ENCODE measurements at regions not wholly inside any gene's neighbourhood (a gene's known extent, or its start where the extent isn't known, plus 50 kb on each side); places are given as distances from the start of the nearest gene placed in this dataset.

DNA sequence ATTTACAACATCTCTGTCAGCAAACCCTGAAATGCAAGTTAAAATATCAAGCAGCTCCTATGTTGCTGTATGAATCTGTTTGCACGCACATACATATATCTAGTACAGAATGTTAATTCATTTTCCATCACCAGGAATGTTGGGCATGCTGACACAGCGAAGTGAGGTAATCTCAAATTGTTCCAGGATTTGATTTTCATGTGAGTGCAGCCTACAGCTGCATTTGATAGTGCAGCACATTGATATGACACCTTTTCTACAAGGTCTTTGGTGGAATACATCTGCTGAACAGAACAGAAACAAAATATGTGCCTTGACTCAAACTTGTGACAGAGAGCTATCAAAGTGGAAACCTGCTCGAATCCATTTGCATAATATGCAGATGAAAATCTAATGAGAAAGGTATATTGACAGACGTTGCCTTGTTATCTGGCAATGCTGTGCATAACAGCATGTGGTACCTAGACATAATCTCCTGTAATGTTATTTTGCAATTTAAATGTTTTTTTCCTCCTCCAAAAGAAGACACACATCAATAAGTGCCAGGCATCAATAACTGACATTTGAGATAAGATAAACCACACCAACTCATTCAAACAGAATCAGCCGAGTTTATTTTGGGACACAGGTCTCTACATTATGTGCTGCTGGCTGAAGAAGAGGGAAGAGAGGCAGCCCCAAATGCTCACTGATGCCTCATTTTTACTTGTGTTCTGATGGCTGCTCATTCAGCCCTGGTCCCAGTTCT is 512.2 kb downstream of the ZNF608 start:
- WGBS (ENCODE audit: low lambda C conversion rate) = 0% methylated on average over 5 of the region's 5 CpGs
- Histone ChIP-seq H4K20me1 (ENCODE audit: insufficient read depth, low read length) (no peaks in the 10 kb centered on the region), H3K4me2 (ENCODE audit: low read depth, low read length) (no peak overlapping the region), H3K36me3 (replicated peaks in 1 of 2; ENCODE audit: control insufficient read depth in 1 of 2, insufficient read depth in 2 of 2, low read length in 2 of 2) (no peaks in the 10 kb centered on the region), H3K4me3 (replicated peaks in 1 of 3; ENCODE audit: insufficient read depth in 1 of 3, low read depth in 2 of 3, low read length in 3 of 3) (no peak overlapping the region), H2AFZ (ENCODE audit: low read length) (no peak overlapping the region), H3K9me3 (ENCODE audit: low read length) (no peaks in the 10 kb centered on the region), H3K9ac (ENCODE audit: insufficient read depth, low read depth, low read length) (no peak overlapping the region), H3K27ac (ENCODE audit: extremely low read length, insufficient read depth, low read length) (no peak overlapping the region), H3K4me1 (ENCODE audit: insufficient read depth, low read length) (peaks cover 7% of the 10 kb centered on the region; the same call in 1 of the 2 replicates), H3K79me2 (ENCODE audit: insufficient read depth, low read length) (no peaks in the 10 kb centered on the region), H3K27me3 (ENCODE audit: control insufficient read depth in 1 of 2, insufficient read depth in 2 of 2, low read length in 2 of 2) (no peaks in the 10 kb centered on the region)
- DNase-seq (ENCODE audit: low spot score) (no peak), ATAC-seq (no peak), FAIRE-seq (no peak)
- in situ Hi-C loops (cut with HindIII; ENCODE audit: extremely low pct_ligation_motif_present, low pct_unique_long_range_greater_than_20kb) (no loop called here), intact Hi-C loops (cut with micrococcal nuclease; ENCODE audit: unreplicated experiment) (no loop called here)
- CTCF ChIA-PET (ENCODE audit: low intra/inter-chr PET ratio, low total read pairs) = no interaction called here
- TF ChIP-seq, protein P1, sequence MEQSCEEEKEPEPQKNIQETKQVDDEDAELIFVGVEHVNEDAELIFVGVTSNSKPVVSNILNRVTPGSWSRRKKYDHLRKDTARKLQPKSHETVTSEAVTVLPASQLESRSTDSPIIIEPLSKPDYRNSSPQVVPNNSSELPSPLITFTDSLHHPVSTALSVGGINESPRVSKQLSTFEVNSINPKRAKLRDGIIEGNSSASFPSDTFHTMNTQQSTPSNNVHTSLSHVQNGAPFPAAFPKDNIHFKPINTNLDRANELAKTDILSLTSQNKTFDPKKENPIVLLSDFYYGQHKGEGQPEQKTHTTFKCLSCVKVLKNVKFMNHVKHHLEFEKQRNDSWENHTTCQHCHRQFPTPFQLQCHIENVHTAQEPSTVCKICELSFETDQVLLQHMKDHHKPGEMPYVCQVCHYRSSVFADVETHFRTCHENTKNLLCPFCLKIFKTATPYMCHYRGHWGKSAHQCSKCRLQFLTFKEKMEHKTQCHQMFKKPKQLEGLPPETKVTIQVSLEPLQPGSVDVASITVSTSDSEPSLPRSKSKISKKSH (CRISPR knock-in tag; IDR thresholded peaks at IDR 0.05; ENCODE audit: borderline replicate concordance) = no peak
- TF ChIP-seq MXI1 (IDR thresholded peaks at IDR 0.05; ENCODE audit: borderline replicate concordance, low read depth, low read length) = no peak
- TF ChIP-seq FOXP1 (IDR thresholded peaks at IDR 0.05) = no peak
- TF ChIP-seq FOXP1 (CRISPR knock-in tag; IDR thresholded peaks at IDR 0.05) = no peak
- no peak for TF ChIP-seq HMG20A (CRISPR knock-in tag; IDR thresholded peaks at IDR 0.05; ENCODE audit: borderline replicate concordance)
- TF ChIP-seq ZZZ3 (CRISPR knock-in tag; IDR thresholded peaks at IDR 0.05; ENCODE audit: borderline replicate concordance) = no peak
- TF ChIP-seq ZNF629 (CRISPR knock-in tag; conservative IDR thresholded peaks at IDR 0.05) = no peak
- no peak for TF ChIP-seq ZBTB8A (CRISPR knock-in tag; IDR thresholded peaks at IDR 0.05; ENCODE audit: borderline replicate concordance, low read depth)
- no peak for TF ChIP-seq CREM (IDR thresholded peaks at IDR 0.05)
- TF ChIP-seq CREM (CRISPR knock-in tag; IDR thresholded peaks at IDR 0.05) = no peak
- no peak for TF ChIP-seq ZNF670 (CRISPR knock-in tag; IDR thresholded peaks at IDR 0.05; ENCODE audit: borderline replicate concordance)
- TF ChIP-seq DPF2 (CRISPR knock-in tag; IDR thresholded peaks at IDR 0.05; ENCODE audit: borderline replicate concordance, low read depth) = no peak
- TF ChIP-seq ARNT2 (CRISPR knock-in tag; IDR thresholded peaks at IDR 0.05; ENCODE audit: low read depth) = no peak
- TF ChIP-seq, protein P2, sequence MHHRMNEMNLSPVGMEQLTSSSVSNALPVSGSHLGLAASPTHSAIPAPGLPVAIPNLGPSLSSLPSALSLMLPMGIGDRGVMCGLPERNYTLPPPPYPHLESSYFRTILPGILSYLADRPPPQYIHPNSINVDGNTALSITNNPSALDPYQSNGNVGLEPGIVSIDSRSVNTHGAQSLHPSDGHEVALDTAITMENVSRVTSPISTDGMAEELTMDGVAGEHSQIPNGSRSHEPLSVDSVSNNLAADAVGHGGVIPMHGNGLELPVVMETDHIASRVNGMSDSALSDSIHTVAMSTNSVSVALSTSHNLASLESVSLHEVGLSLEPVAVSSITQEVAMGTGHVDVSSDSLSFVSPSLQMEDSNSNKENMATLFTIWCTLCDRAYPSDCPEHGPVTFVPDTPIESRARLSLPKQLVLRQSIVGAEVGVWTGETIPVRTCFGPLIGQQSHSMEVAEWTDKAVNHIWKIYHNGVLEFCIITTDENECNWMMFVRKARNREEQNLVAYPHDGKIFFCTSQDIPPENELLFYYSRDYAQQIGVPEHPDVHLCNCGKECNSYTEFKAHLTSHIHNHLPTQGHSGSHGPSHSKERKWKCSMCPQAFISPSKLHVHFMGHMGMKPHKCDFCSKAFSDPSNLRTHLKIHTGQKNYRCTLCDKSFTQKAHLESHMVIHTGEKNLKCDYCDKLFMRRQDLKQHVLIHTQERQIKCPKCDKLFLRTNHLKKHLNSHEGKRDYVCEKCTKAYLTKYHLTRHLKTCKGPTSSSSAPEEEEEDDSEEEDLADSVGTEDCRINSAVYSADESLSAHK (CRISPR knock-in tag; IDR thresholded peaks at IDR 0.05; ENCODE audit: borderline replicate concordance) = no peak
- TF ChIP-seq SP5 (CRISPR knock-in tag; IDR thresholded peaks at IDR 0.05; ENCODE audit: borderline replicate concordance, low read depth) = no peak
- TF ChIP-seq PAX8 (CRISPR knock-in tag; IDR thresholded peaks at IDR 0.05; ENCODE audit: borderline replicate concordance) = no peak
- TF ChIP-seq, protein P3, sequence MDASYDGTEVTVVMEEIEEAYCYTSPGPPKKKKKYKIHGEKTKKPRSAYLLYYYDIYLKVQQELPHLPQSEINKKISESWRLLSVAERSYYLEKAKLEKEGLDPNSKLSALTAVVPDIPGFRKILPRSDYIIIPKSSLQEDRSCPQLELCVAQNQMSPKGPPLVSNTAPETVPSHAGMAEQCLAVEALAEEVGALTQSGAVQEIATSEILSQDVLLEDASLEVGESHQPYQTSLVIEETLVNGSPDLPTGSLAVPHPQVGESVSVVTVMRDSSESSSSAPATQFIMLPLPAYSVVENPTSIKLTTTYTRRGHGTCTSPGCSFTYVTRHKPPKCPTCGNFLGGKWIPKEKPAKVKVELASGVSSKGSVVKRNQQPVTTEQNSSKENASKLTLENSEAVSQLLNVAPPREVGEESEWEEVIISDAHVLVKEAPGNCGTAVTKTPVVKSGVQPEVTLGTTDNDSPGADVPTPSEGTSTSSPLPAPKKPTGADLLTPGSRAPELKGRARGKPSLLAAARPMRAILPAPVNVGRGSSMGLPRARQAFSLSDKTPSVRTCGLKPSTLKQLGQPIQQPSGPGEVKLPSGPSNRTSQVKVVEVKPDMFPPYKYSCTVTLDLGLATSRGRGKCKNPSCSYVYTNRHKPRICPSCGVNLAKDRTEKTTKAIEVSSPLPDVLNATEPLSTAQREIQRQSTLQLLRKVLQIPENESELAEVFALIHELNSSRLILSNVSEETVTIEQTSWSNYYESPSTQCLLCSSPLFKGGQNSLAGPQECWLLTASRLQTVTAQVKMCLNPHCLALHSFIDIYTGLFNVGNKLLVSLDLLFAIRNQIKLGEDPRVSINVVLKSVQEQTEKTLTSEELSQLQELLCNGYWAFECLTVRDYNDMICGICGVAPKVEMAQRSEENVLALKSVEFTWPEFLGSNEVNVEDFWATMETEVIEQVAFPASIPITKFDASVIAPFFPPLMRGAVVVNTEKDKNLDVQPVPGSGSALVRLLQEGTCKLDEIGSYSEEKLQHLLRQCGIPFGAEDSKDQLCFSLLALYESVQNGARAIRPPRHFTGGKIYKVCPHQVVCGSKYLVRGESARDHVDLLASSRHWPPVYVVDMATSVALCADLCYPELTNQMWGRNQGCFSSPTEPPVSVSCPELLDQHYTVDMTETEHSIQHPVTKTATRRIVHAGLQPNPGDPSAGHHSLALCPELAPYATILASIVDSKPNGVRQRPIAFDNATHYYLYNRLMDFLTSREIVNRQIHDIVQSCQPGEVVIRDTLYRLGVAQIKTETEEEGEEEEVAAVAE (CRISPR knock-in tag; IDR thresholded peaks at IDR 0.05; ENCODE audit: borderline replicate concordance) = no peak
- no peak for TF ChIP-seq ZNF33A (CRISPR knock-in tag; IDR thresholded peaks at IDR 0.05; ENCODE audit: borderline replicate concordance)
- no TSS peak for BruUV-seq (replicated peaks)
- POLR2A ChIA-PET = no interaction called here
